ENCODE measurements at regions not wholly inside any gene's neighbourhood (a gene's known extent, or its start where the extent isn't known, plus 50 kb on each side); places are given as distances from the start of the nearest gene placed in this dataset.

- Histone ChIP-seq H3K4me1 (no peaks in the 10 kb centered on the region), H3K27me3 (no peaks in the 10 kb centered on the region), H3K36me3 (no peaks in the 10 kb centered on the region), H3K4me3 (no peak overlapping the region), H3K9me3 (no peaks in the 10 kb centered on the region), H3K27ac (no peak overlapping the region)
- no peak for DNase-seq
- no peak for TF ChIP-seq CTCF (IDR thresholded peaks at IDR 0.05)
- intact Hi-C loops (cut with DNase I; ENCODE audit: low total_unique reads) = no loop called here
Observed at GRCh38 chr11:26144291-26144690, 187.6 kb upstream of the ANO3 start.

- H3K4me1 ChIP-seq = no peaks in the 10 kb centered on the region
- no peaks in the 10 kb centered on the region for H3K9me3 ChIP-seq
- H3K4me3 ChIP-seq = no peak overlapping the region
- no peaks in the 10 kb centered on the region for H3K36me3 ChIP-seq
- H3K27ac ChIP-seq = no peak overlapping the region
- DNase-seq = no peak
- intact Hi-C loops (cut with DNase I; ENCODE audit: low total_unique reads) = no loop called here
- H3K27me3 ChIP-seq = no peaks in the 10 kb centered on the region
- TF ChIP-seq POLR2A (IDR thresholded peaks at IDR 0.05) (no peak), CTCF (IDR thresholded peaks at IDR 0.05) (no peak)
Observed at GRCh38 chr11:26144911-26145310, 187.0 kb upstream of the ANO3 start.

GRCh38 chr11:26149585-26149984 is 182.3 kb upstream of the ANO3 start:
- Histone ChIP-seq H3K27ac (no peak overlapping the region), H3K4me1 (no peaks in the 10 kb centered on the region), H3K27me3 (no peaks in the 10 kb centered on the region), H3K4me3 (no peak overlapping the region), H3K9me3 (no peaks in the 10 kb centered on the region), H3K36me3 (no peaks in the 10 kb centered on the region)
- DNase-seq = no peak
- intact Hi-C loops (cut with DNase I; ENCODE audit: low total_unique reads) = no loop called here
- TF ChIP-seq CTCF (IDR thresholded peaks at IDR 0.05) = no peak
- TF ChIP-seq POLR2A (IDR thresholded peaks at IDR 0.05) = no peak

- no peaks in the 10 kb centered on the region for H3K4me1 ChIP-seq
- TF ChIP-seq CTCF (IDR thresholded peaks at IDR 0.05) (no peak), POLR2A (IDR thresholded peaks at IDR 0.05) (no peak)
- no peak for DNase-seq
- H3K36me3 ChIP-seq = no peaks in the 10 kb centered on the region
- intact Hi-C loops (cut with DNase I; ENCODE audit: low total_unique reads) = no loop called here
- no peak overlapping the region for H3K4me3 ChIP-seq
- no peaks in the 10 kb centered on the region for H3K9me3 ChIP-seq
- no peaks in the 10 kb centered on the region for H3K27me3 ChIP-seq
- H3K27ac ChIP-seq = no peak overlapping the region
Observed at GRCh38 chr11:26150031-26150430, 181.9 kb upstream of the ANO3 start.

GRCh38 chr11:26158251-26158650 is 173.7 kb upstream of the ANO3 start:
- Histone ChIP-seq H3K4me3 (no peak overlapping the region), H3K36me3 (no peaks in the 10 kb centered on the region), H3K27me3 (no peaks in the 10 kb centered on the region), H3K27ac (no peak overlapping the region), H3K4me1 (no peaks in the 10 kb centered on the region), H3K9me3 (no peaks in the 10 kb centered on the region)
- TF ChIP-seq POLR2A (IDR thresholded peaks at IDR 0.05) (no peak), CTCF (IDR thresholded peaks at IDR 0.05) (no peak)
- intact Hi-C loops (cut with DNase I; ENCODE audit: low total_unique reads) = no loop called here
- no peak for DNase-seq
